ENCODE measurements at regions not wholly inside any gene's neighbourhood (a gene's known extent, or its start where the extent isn't known, plus 50 kb on each side); places are given as distances from the start of the nearest gene placed in this dataset.

GRCh38 chr7:114242992-114243507 is 171.6 kb upstream of the FOXP2 start:
- DNase-seq (ENCODE audit: insufficient read length, low spot score) = no peak
- TF ChIP-seq SPI1 (IDR thresholded peaks at IDR 0.05; ENCODE audit: low read depth, low read length) (no peak), POLR2A (IDR thresholded peaks at IDR 0.05; ENCODE audit: low read depth, low read length) (no peak), TAF1 (IDR thresholded peaks at IDR 0.05; ENCODE audit: low read depth, low read length) (no peak), PAX5 (IDR thresholded peaks at IDR 0.05; ENCODE audit: insufficient read depth, low read length, severe bottlenecking) (no peak), POU2F2 (IDR thresholded peaks at IDR 0.05; ENCODE audit: low read depth, low read length) (no peak), POLR2AphosphoS5 (IDR thresholded peaks at IDR 0.05; ENCODE audit: low read depth, low read length) (no peak)
- FAIRE-seq = no peak

DNA sequence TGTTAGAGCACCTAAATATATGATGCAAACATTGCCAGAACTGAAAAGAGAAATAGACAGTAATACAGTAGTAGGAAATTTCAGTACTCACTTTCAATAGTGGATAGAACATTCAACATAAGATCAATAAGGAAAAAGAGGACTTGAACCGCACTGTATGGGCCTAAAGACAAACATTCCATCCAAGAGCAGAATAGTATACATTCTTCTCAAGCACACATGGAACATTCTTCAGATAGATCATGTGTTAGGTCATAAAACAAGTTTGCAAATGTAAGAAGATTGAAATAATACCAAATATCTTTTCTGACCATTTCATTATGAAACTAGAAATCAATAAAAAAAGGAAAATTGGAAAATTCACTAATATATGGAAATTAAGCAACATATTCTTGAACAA is 185.4 kb upstream of the FOXP2 start:
- no peak for FAIRE-seq
- DNase-seq (ENCODE audit: insufficient read length, low spot score) = no peak
- TF ChIP-seq SPI1 (IDR thresholded peaks at IDR 0.05; ENCODE audit: low read depth, low read length) (no peak), TAF1 (IDR thresholded peaks at IDR 0.05; ENCODE audit: low read depth, low read length) (no peak), POLR2A (IDR thresholded peaks at IDR 0.05; ENCODE audit: low read depth, low read length) (no peak), PAX5 (IDR thresholded peaks at IDR 0.05; ENCODE audit: insufficient read depth, low read length, severe bottlenecking) (no peak), POU2F2 (IDR thresholded peaks at IDR 0.05; ENCODE audit: low read depth, low read length) (no peak), POLR2AphosphoS5 (IDR thresholded peaks at IDR 0.05; ENCODE audit: low read depth, low read length) (no peak)

DNA sequence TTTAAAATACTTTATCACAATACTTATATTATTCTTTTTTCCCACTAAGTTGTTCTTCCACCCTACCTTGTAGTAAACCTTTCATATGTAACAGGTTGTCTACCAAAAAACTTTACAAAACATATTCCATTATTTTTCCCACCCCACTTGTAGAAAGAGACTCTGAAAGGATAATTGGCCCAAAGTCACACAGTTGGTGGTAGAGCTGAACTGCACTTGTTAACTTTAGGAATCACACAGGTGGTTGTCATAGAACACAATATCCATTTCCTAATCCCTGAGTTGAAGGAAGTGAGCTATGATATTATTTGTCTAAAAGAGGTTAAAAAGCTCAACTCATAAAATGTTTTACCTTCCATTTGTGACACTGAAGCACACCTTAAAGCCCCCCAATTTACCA is 188.8 kb upstream of the FOXP2 start:
- FAIRE-seq (no peak), DNase-seq (ENCODE audit: insufficient read length, low spot score) (no peak)
- TF ChIP-seq TAF1 (IDR thresholded peaks at IDR 0.05; ENCODE audit: low read depth, low read length) = no peak
- TF ChIP-seq PAX5 (IDR thresholded peaks at IDR 0.05; ENCODE audit: insufficient read depth, low read length, severe bottlenecking) = no peak
- TF ChIP-seq POU2F2 (IDR thresholded peaks at IDR 0.05; ENCODE audit: low read depth, low read length) = no peak
- no peak for TF ChIP-seq SPI1 (IDR thresholded peaks at IDR 0.05; ENCODE audit: low read depth, low read length)
- no peak for TF ChIP-seq POLR2AphosphoS5 (IDR thresholded peaks at IDR 0.05; ENCODE audit: low read depth, low read length)
- TF ChIP-seq POLR2A (IDR thresholded peaks at IDR 0.05; ENCODE audit: low read depth, low read length) = no peak

DNA sequence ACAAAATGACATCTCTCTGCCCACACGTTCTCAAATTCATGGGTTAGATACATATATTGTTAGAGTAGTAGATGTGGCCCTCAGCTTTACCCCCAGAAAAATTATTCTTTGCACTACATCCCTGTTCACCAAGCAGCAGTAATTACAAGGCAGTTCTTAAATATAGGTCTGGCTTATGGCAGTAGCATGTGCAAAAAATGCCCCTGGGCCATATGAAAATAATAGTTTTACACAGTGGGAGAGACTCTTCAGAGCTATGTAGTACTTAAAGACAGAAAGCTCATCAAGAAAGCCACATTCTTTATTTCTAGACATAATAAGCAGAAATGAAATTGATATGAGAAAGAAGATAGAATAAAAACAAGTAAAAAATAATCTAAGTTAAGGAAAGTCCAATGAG is 196.3 kb upstream of the FOXP2 start:
- no peak for TF ChIP-seq POU2F2 (IDR thresholded peaks at IDR 0.05; ENCODE audit: low read depth, low read length)
- no peak for TF ChIP-seq TAF1 (IDR thresholded peaks at IDR 0.05; ENCODE audit: low read depth, low read length)
- TF ChIP-seq PAX5 (IDR thresholded peaks at IDR 0.05; ENCODE audit: insufficient read depth, low read length, severe bottlenecking) = no peak
- TF ChIP-seq POLR2AphosphoS5 (IDR thresholded peaks at IDR 0.05; ENCODE audit: low read depth, low read length) = no peak
- no peak for TF ChIP-seq POLR2A (IDR thresholded peaks at IDR 0.05; ENCODE audit: low read depth, low read length)
- TF ChIP-seq SPI1 (IDR thresholded peaks at IDR 0.05; ENCODE audit: low read depth, low read length) = no peak
- DNase-seq (ENCODE audit: insufficient read length, low spot score) = no peak
- FAIRE-seq = no peak

GRCh38 chr7:114217026-114217806 is 197.4 kb upstream of the FOXP2 start:
- TF ChIP-seq TAF1 (IDR thresholded peaks at IDR 0.05; ENCODE audit: low read depth, low read length) = no peak
- TF ChIP-seq POLR2AphosphoS5 (IDR thresholded peaks at IDR 0.05; ENCODE audit: low read depth, low read length) = no peak
- no peak for TF ChIP-seq SPI1 (IDR thresholded peaks at IDR 0.05; ENCODE audit: low read depth, low read length)
- no peak for TF ChIP-seq POU2F2 (IDR thresholded peaks at IDR 0.05; ENCODE audit: low read depth, low read length)
- no peak for DNase-seq (ENCODE audit: insufficient read length, low spot score)
- no peak for FAIRE-seq

- DNase-seq (ENCODE audit: insufficient read length, low spot score) = no peak
- no peak for FAIRE-seq
- TF ChIP-seq POLR2AphosphoS5 (IDR thresholded peaks at IDR 0.05; ENCODE audit: low read depth, low read length) (no peak), POU2F2 (IDR thresholded peaks at IDR 0.05; ENCODE audit: low read depth, low read length) (no peak), POLR2A (IDR thresholded peaks at IDR 0.05; ENCODE audit: low read depth, low read length) (no peak), PAX5 (IDR thresholded peaks at IDR 0.05; ENCODE audit: insufficient read depth, low read length, severe bottlenecking) (no peak), TAF1 (IDR thresholded peaks at IDR 0.05; ENCODE audit: low read depth, low read length) (no peak), SPI1 (IDR thresholded peaks at IDR 0.05; ENCODE audit: low read depth, low read length) (no peak)
Observed at GRCh38 chr7:114214466-114214865, 200.1 kb upstream of the FOXP2 start.

- no peak for FAIRE-seq
- DNase-seq (ENCODE audit: insufficient read length, low spot score) = no peak
- TF ChIP-seq SPI1 (IDR thresholded peaks at IDR 0.05; ENCODE audit: low read depth, low read length) (no peak), POU2F2 (IDR thresholded peaks at IDR 0.05; ENCODE audit: low read depth, low read length) (no peak), TAF1 (IDR thresholded peaks at IDR 0.05; ENCODE audit: low read depth, low read length) (no peak), PAX5 (IDR thresholded peaks at IDR 0.05; ENCODE audit: insufficient read depth, low read length, severe bottlenecking) (no peak), POLR2A (IDR thresholded peaks at IDR 0.05; ENCODE audit: low read depth, low read length) (no peak), POLR2AphosphoS5 (IDR thresholded peaks at IDR 0.05; ENCODE audit: low read depth, low read length) (no peak)
Observed at GRCh38 chr7:114212721-114213429, 201.7 kb upstream of the FOXP2 start.

DNA sequence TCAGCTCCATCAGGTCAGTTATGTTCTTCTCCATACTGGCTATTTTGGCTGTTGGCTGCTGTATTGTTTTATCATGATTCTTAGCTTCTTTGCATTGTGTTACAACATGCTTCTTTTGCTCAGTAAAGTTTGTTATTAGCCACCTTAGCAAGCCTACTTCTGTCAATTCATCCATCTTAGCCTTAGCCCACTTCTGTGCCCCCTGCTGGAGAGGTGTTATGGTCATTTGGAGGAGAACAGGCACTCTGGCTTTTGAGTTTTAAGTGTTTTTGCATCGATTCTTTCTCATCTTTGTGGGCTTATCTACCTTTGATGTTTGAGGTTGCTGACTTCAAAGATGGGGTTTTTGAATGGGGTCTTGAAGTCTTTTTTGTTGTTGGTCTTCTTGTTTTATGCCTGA is 204.6 kb upstream of the FOXP2 start:
- no peak for FAIRE-seq

GRCh38 chr7:114206688-114207087 is 207.9 kb upstream of the FOXP2 start:
- FAIRE-seq = no peak
- TF ChIP-seq PAX5 (IDR thresholded peaks at IDR 0.05; ENCODE audit: insufficient read depth, low read length, severe bottlenecking) = no peak
- TF ChIP-seq TAF1 (IDR thresholded peaks at IDR 0.05; ENCODE audit: low read depth, low read length) = no peak
- no peak for TF ChIP-seq SPI1 (IDR thresholded peaks at IDR 0.05; ENCODE audit: low read depth, low read length)
- no peak for TF ChIP-seq POLR2A (IDR thresholded peaks at IDR 0.05; ENCODE audit: low read depth, low read length)
- TF ChIP-seq POU2F2 (IDR thresholded peaks at IDR 0.05; ENCODE audit: low read depth, low read length) = no peak
- TF ChIP-seq POLR2AphosphoS5 (IDR thresholded peaks at IDR 0.05; ENCODE audit: low read depth, low read length) = no peak
- DNase-seq (ENCODE audit: insufficient read length, low spot score) = no peak

More for the DNA sequence above, 204.6 kb upstream of the FOXP2 start:
- no peak for TF ChIP-seq POU2F2 (IDR thresholded peaks at IDR 0.05; ENCODE audit: low read depth, low read length)
- TF ChIP-seq TAF1 (IDR thresholded peaks at IDR 0.05; ENCODE audit: low read depth, low read length) = no peak
- TF ChIP-seq SPI1 (IDR thresholded peaks at IDR 0.05; ENCODE audit: low read depth, low read length) = no peak
- no peak for TF ChIP-seq POLR2AphosphoS5 (IDR thresholded peaks at IDR 0.05; ENCODE audit: low read depth, low read length)
- no peak for TF ChIP-seq POLR2A (IDR thresholded peaks at IDR 0.05; ENCODE audit: low read depth, low read length)
- TF ChIP-seq PAX5 (IDR thresholded peaks at IDR 0.05; ENCODE audit: insufficient read depth, low read length, severe bottlenecking) = no peak
- no peak for DNase-seq (ENCODE audit: insufficient read length, low spot score)

Measured in GM12891 (cell line).